Neural progenitor cell (in vitro differentiated cells): ENCODE measurements at regions not wholly inside any gene's neighbourhood (a gene's known extent, or its start where the extent isn't known, plus 50 kb on each side); places are given as distances from the start of the nearest gene placed in this dataset.

Experiments used
- CTCF ChIP-seq: fragments of 200-600 bp; sonication (generic); IDR thresholded peaks from 2 replicates; pipeline ENCODE4 v1.5.1; 2017; ENCODE audit warnings: antibody characterized with exemption, mild to moderate bottlenecking
- EZH2 ChIP-seq: fragments of 200-600 bp; sonication (generic); IDR thresholded peaks from 2 replicates; pipeline ENCODE4 v1.6.1; 2017; ENCODE audit warnings: antibody characterized with exemption, mild to moderate bottlenecking, moderate library complexity
- EZH2phosphoT487 ChIP-seq: fragments of 200-600 bp; sonication (generic); IDR thresholded peaks from 2 replicates; pipeline ENCODE4 v1.6.1; 2017; ENCODE audit warnings: antibody characterized with exemption

GRCh38 chr10:91105269-91105668, 115.2 kb upstream of the PCGF5 start:
- no peak for TF ChIP-seq CTCF
- no peak for TF ChIP-seq EZH2
- TF ChIP-seq EZH2phosphoT487, result no peak
